Vagina (tissue), 2 donors: ENCODE measurements at regions not wholly inside any gene's neighbourhood (a gene's known extent, or its start where the extent isn't known, plus 50 kb on each side); places are given as distances from the start of the nearest gene placed in this dataset.

ENCODE experiments used
- DNase-seq, 2 donors: peaks; one replicate each; pipeline ENCODE4 v3.0.0-alpha.2; 2017; ENCODE audit errors: extremely low spot score in 2 of 2
- H3K27ac ChIP-seq: fragments of 200-600 bp; sonication (generic); one replicate; pipeline ENCODE4 v1.5.1; 2019
- H3K27me3 ChIP-seq: fragments of 200-600 bp; sonication (generic); one replicate; pipeline ENCODE4 v1.5.1; 2019
- H3K36me3 ChIP-seq, 2 donors: fragments of 200-600 bp; sonication (generic); one replicate each; pipeline ENCODE4 v1.5.1; 2017 to 2019
- H3K4me1 ChIP-seq: fragments of 200-600 bp; sonication (generic); one replicate; pipeline ENCODE4 v1.5.1; 2019
- H3K4me3 ChIP-seq, 2 donors: fragments of 200-600 bp; sonication (generic); 1 replicate in 1 of 2; 2 replicates in 1 of 2; pipeline ENCODE4 v1.5.1; 2016 to 2019
- H3K9me3 ChIP-seq: fragments of 200-600 bp; sonication (generic); one replicate; pipeline ENCODE4 v1.5.1; 2019
- POLR2A ChIP-seq, 2 donors: fragments of 450-650 bp; IDR thresholded peaks; one replicate each; pipeline ENCODE4 v1.6.1; 2017; ENCODE audit warnings: antibody characterized with exemption in 2 of 2, mild to moderate bottlenecking in 2 of 2, moderate library complexity in 2 of 2
- POLR2AphosphoS5 ChIP-seq, 2 donors: sonication (generic); formaldehyde crosslinking; IDR thresholded peaks; one replicate each; pipeline ENCODE4 v1.9.0; 2017; ENCODE audit warnings: antibody characterized with exemption in 2 of 2, mild to moderate bottlenecking in 2 of 2, low read depth in 1 of 2; ENCODE audit not compliant: insufficient read depth in 1 of 2
- intact Hi-C: fragments of 100-400 bp; cut with DNase I; formaldehyde crosslinking; loops from one replicate; pipeline ENCODE4 v1.15.1; 2023
- TF ChIP-seq, protein P1 (sequence below), 3 experiments: fragments of 450-650 bp in 2 of 3; fragments of 200-600 bp in 1 of 3; sonication (generic) in 1 of 3; IDR thresholded peaks; one replicate each; pipeline ENCODE4 v1.5.1; 2017 to 2019; ENCODE audit warnings: antibody characterized with exemption in 3 of 3, mild to moderate bottlenecking in 2 of 3, moderate library complexity in 2 of 3

- intact Hi-C loops = no loop called here
- no peaks in the 10 kb centered on the region for H3K27me3 ChIP-seq
- no peak overlapping the region for H3K27ac ChIP-seq
- TF ChIP-seq POLR2A (IDR thresholded peaks at IDR 0.05) (no peak), POLR2AphosphoS5 (IDR thresholded peaks at IDR 0.05; ENCODE audit: insufficient read depth in 1 of 2, low read depth in 1 of 2) (no peak)
- H3K36me3 ChIP-seq = no peaks in the 10 kb centered on the region
- no peak overlapping the region for H3K4me3 ChIP-seq
- no peak for DNase-seq
- no peaks in the 10 kb centered on the region for H3K4me1 ChIP-seq
- H3K9me3 ChIP-seq = no peaks in the 10 kb centered on the region
Observed at GRCh38 chr2:20930928-20931327, 108.0 kb upstream of the LDAH start.

DNA sequence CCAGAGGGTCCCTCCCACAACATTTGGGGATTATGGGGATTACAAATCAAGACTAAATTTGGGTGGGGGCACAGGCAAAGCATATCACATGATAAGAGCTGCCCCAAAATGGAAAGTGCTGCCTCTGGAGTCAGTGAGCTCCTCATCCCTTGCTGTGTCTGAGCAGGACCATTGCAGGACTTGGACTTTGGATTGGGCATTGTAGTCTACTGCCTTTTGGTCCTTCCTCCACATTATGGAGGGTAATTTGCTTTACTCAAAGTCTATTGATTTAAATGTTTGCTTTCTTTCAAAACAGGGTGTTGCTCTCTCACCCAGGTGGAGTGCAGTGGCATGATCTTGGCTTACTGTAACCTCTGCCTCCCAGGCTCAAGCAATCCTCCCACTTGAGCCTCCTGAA is 106.8 kb upstream of the LDAH start:
- Histone ChIP-seq H3K27me3 (no peaks in the 10 kb centered on the region), H3K4me1 (no peaks in the 10 kb centered on the region), H3K4me3 (no peak overlapping the region), H3K36me3 (no peaks in the 10 kb centered on the region), H3K9me3 (no peaks in the 10 kb centered on the region), H3K27ac (no peak overlapping the region)
- intact Hi-C loops = no loop called here
- no peak for DNase-seq
- TF ChIP-seq, protein P1, sequence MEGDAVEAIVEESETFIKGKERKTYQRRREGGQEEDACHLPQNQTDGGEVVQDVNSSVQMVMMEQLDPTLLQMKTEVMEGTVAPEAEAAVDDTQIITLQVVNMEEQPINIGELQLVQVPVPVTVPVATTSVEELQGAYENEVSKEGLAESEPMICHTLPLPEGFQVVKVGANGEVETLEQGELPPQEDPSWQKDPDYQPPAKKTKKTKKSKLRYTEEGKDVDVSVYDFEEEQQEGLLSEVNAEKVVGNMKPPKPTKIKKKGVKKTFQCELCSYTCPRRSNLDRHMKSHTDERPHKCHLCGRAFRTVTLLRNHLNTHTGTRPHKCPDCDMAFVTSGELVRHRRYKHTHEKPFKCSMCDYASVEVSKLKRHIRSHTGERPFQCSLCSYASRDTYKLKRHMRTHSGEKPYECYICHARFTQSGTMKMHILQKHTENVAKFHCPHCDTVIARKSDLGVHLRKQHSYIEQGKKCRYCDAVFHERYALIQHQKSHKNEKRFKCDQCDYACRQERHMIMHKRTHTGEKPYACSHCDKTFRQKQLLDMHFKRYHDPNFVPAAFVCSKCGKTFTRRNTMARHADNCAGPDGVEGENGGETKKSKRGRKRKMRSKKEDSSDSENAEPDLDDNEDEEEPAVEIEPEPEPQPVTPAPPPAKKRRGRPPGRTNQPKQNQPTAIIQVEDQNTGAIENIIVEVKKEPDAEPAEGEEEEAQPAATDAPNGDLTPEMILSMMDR (IDR thresholded peaks at IDR 0.05) = no peak
- no peak for TF ChIP-seq POLR2A (IDR thresholded peaks at IDR 0.05)
- TF ChIP-seq POLR2AphosphoS5 (IDR thresholded peaks at IDR 0.05; ENCODE audit: insufficient read depth in 1 of 2, low read depth in 1 of 2) = no peak

GRCh38 chr2:20928617-20929016 is 105.7 kb upstream of the LDAH start:
- TF ChIP-seq POLR2A (IDR thresholded peaks at IDR 0.05) (no peak), POLR2AphosphoS5 (IDR thresholded peaks at IDR 0.05; ENCODE audit: insufficient read depth in 1 of 2, low read depth in 1 of 2) (no peak)
- TF ChIP-seq, protein P1 (IDR thresholded peaks at IDR 0.05) = no peak
- Histone ChIP-seq H3K9me3 (no peaks in the 10 kb centered on the region), H3K4me1 (no peaks in the 10 kb centered on the region), H3K4me3 (no peak overlapping the region), H3K27me3 (no peaks in the 10 kb centered on the region), H3K27ac (no peak overlapping the region), H3K36me3 (no peaks in the 10 kb centered on the region)
- no peak for DNase-seq
- intact Hi-C loops = no loop called here

DNA sequence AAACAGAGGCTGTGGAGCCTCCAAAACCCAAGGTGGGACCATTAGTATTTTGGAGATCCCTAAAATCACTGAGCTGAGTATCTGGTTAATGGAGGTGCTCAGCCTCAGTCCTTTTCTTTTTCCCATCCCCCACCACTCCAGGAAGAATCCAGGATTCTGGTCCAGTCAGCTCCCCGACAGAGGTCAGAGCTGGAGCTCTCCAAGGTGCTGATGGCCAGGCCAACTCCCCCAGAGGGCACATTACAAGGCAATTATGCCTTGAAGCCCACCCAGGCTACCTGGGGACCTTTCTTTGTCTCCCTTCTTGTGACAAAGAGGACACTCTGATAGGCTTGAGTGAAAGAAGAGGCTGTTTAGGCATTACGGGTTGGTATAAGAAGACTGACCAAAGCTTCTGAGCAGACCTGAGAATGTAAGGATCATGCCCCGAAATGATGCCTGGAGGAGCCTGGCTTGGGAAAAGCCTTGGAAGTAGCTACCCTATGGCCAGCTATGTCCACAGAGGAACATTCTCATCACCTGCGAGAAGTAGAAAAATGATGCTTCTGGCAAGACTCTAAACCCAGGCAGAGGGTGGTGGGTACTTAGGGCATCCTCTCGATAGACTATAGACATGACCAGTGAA is 102.5 kb upstream of the LDAH start:
- no peaks in the 10 kb centered on the region for H3K36me3 ChIP-seq
- TF ChIP-seq, protein P1 (IDR thresholded peaks at IDR 0.05) = no peak
- TF ChIP-seq POLR2A (IDR thresholded peaks at IDR 0.05) (no peak), POLR2AphosphoS5 (IDR thresholded peaks at IDR 0.05; ENCODE audit: insufficient read depth in 1 of 2, low read depth in 1 of 2) (no peak)
- H3K27ac ChIP-seq = no peak overlapping the region
- no peak for DNase-seq
- H3K27me3 ChIP-seq = no peaks in the 10 kb centered on the region
- no peaks in the 10 kb centered on the region for H3K9me3 ChIP-seq
- H3K4me3 ChIP-seq = no peak overlapping the region
- intact Hi-C loops = no loop called here
- no peaks in the 10 kb centered on the region for H3K4me1 ChIP-seq

DNA sequence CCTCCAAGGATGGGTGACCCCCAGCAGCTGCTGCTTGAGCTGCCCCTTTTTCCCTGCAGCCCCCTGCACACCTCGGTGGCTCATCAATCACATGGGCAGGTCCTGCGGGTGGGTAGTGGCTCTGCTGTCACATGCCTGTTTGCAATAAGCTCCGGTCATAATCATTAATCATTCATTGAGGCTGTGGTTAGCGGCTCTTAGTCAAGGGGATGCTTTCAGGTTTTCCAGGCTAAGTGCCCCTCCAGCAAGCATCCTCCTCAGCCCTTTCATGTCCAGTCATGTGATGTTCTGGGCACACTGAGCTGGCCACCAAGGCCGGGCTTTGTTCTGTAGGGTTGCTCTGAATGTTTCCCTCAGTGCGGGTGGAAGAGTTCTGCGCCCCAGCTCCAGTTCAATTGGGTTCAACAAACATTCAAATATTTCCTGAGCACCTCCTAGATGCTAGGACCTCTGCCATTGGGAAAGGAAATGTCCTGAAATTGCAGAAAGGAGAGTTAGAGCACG is 96.4 kb upstream of the LDAH start:
- Histone ChIP-seq H3K4me1 (peaks cover 15% of the 10 kb centered on the region), H3K27ac (no peak overlapping the region), H3K36me3 (no peaks in the 10 kb centered on the region), H3K9me3 (no peaks in the 10 kb centered on the region), H3K4me3 (no peak overlapping the region), H3K27me3 (no peaks in the 10 kb centered on the region)
- TF ChIP-seq POLR2A (IDR thresholded peaks at IDR 0.05) = no peak
- TF ChIP-seq, protein P1 (IDR thresholded peaks at IDR 0.05) = no peak
- TF ChIP-seq POLR2AphosphoS5 (IDR thresholded peaks at IDR 0.05; ENCODE audit: insufficient read depth in 1 of 2, low read depth in 1 of 2) = no peak
- intact Hi-C loops = no loop called here
- DNase-seq = no peak
